ENCODE measurements at regions not wholly inside any gene's neighbourhood (a gene's known extent, or its start where the extent isn't known, plus 50 kb on each side); places are given as distances from the start of the nearest gene placed in this dataset.

GRCh38 chr5:2399096-2399495 lies 352.4 kb downstream of the IRX2 start:
- TF ChIP-seq CTCF (IDR thresholded peaks at IDR 0.05; ENCODE audit: low read length) (no peak), EZH2 (IDR thresholded peaks at IDR 0.05; ENCODE audit: borderline replicate concordance, low read length) (no peak)

Data from OCI-LY1 (cell line).